ENCODE measurements at regions not wholly inside any gene's neighbourhood (a gene's known extent, or its start where the extent isn't known, plus 50 kb on each side); places are given as distances from the start of the nearest gene placed in this dataset.

DNA sequence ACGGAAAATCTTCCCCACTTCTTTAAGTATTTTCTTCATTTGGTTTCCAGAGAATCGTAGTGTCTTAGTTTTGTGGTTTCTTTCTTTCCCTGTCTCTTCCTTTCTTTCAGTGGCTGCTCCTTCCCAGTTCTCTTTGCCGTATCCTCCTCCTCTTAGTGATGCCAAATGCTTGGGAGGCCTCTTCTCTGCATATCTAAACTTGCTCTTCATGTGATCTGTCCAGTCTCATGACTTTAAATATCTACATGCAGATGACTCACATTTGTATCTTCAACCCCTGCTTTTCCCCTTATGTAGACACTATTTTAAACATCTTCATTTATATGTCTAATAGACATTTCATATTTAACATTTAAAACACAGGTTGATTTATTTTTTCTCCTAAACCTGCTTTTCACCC is 149.2 kb downstream of the PTCSC3 start:
- Histone ChIP-seq H3K27ac (ENCODE audit: low read depth, low read length) (no peak overlapping the region), H3K9me3 (ENCODE audit: control insufficient read depth, insufficient read depth, low read length) (no peaks in the 10 kb centered on the region), H3K4me3 (ENCODE audit: low read depth, low read length) (no peak overlapping the region), H3K27me3 (ENCODE audit: control insufficient read depth, insufficient read depth, low read length) (no peaks in the 10 kb centered on the region)
- ChIA-PET CTCF (no interaction called here), POLR2A (no interaction called here)
- no peak for DNase-seq (ENCODE audit: low read depth, low spot score)
- TF ChIP-seq, protein P1, sequence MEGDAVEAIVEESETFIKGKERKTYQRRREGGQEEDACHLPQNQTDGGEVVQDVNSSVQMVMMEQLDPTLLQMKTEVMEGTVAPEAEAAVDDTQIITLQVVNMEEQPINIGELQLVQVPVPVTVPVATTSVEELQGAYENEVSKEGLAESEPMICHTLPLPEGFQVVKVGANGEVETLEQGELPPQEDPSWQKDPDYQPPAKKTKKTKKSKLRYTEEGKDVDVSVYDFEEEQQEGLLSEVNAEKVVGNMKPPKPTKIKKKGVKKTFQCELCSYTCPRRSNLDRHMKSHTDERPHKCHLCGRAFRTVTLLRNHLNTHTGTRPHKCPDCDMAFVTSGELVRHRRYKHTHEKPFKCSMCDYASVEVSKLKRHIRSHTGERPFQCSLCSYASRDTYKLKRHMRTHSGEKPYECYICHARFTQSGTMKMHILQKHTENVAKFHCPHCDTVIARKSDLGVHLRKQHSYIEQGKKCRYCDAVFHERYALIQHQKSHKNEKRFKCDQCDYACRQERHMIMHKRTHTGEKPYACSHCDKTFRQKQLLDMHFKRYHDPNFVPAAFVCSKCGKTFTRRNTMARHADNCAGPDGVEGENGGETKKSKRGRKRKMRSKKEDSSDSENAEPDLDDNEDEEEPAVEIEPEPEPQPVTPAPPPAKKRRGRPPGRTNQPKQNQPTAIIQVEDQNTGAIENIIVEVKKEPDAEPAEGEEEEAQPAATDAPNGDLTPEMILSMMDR (IDR thresholded peaks at IDR 0.05; ENCODE audit: low read depth, low read length), result no peak

DNA sequence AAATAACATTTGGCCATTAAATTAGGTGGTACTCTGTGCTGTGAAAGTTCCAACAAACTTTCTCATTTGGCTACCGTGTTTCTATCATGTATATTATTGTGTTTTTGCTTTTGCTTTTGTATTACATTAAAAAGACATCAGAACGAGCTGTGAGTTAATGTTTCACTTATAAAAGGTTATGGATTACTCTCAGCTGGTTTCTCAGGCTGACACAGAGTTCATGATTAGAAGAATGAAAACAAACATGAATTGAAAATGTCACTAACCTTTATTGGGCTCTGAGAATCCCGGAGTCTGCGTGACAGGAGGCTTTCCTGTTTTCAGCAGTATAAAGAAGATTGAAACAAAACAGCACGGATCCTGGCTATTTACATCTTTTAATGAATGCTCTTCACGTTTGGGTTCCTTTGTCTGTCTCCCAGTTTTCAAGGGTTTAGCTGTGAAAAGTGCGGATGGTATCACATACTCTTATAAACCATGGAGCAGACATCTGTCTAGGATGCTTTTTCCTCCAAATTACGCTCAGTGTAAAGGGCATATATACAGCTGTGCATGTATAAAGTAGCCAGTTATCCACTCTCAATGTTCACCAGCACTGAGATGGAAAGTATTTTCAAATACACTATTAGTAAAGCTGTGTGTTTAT is 153.6 kb downstream of the PTCSC3 start:
- H3K4me3 ChIP-seq (ENCODE audit: low read depth, low read length), result no peak overlapping the region
- TF ChIP-seq, protein P1 (IDR thresholded peaks at IDR 0.05; ENCODE audit: low read depth, low read length), result no peak
- ChIA-PET POLR2A (no interaction called here), CTCF (interaction anchor here (0.6 kb wide), 1 partner anchor 531 kb away, joined by 6 read pairs; no protein-coding TSS in a partner anchor)
- H3K27me3 ChIP-seq (ENCODE audit: control insufficient read depth, insufficient read depth, low read length), result peaks cover 2% of the 10 kb centered on the region
- no peak overlapping the region for H3K27ac ChIP-seq (ENCODE audit: low read depth, low read length)
- DNase-seq (ENCODE audit: low read depth, low spot score), result no peak
- H3K9me3 ChIP-seq (ENCODE audit: control insufficient read depth, insufficient read depth, low read length), result no peaks in the 10 kb centered on the region

DNA sequence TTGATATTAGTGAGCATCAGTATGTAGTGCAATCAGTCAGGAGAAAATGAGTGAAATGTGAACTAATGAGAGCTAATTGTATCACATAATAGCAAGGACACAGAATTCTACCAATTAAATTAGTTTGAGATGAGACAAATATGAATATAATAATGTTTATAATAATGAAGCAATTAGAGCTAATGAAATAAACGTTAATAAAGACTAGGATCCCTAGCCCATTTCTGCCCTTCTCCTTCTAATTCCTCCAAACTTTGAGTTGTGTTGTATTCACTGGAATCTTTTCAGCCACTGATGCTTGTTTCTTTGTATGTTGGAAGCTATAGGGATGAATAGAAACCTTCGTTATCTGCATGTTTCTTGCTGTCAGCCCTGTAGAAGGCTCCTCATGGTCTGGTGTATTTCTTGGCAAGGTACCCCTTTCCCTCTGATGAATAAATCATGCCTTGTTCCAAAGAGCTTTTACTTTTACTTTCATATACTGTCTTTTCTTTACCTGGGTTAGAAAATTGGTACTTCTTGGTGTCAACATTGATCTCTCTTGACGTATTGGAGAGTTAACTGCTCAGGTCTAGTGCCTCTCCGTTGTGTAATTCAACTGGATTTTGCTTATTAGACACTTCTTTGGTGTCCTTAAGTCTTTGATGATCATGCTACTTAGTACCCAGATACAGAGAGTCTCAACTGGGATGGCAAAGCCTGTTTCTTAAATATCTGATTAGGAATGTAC is 154.8 kb downstream of the PTCSC3 start:
- Histone ChIP-seq H3K27ac (ENCODE audit: low read depth, low read length) (no peak overlapping the region), H3K4me3 (ENCODE audit: low read depth, low read length) (no peak overlapping the region), H3K27me3 (ENCODE audit: control insufficient read depth, insufficient read depth, low read length) (peaks cover 2% of the 10 kb centered on the region), H3K9me3 (ENCODE audit: control insufficient read depth, insufficient read depth, low read length) (no peaks in the 10 kb centered on the region)
- DNase-seq (ENCODE audit: low read depth, low spot score), result no peak
- TF ChIP-seq, protein P1 (IDR thresholded peaks at IDR 0.05; ENCODE audit: low read depth, low read length), result no peak
- POLR2A ChIA-PET, result no interaction called here
- CTCF ChIA-PET, result no interaction called here

DNA sequence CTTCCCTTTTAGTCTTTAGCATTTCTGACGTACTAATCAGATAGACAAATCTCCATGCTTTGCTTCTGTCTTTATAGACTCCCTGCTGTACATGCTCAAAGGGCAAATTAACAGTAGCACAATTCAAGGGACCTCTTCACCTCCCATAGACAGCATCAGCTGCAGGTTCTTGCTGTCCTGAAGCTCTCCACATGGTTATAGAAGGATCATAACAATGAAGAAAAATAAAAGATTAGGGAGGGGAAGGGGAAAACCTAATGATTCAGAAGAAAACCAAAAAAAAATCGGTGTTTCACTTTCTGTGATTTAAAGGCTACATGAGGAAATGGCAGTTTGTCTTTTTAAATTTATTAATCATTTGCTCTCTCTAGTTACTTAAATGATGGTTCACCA is 155.5 kb downstream of the PTCSC3 start:
- TF ChIP-seq, protein P1 (IDR thresholded peaks at IDR 0.05; ENCODE audit: low read depth, low read length), result no peak
- no peak overlapping the region for H3K27ac ChIP-seq (ENCODE audit: low read depth, low read length)
- H3K4me3 ChIP-seq (ENCODE audit: low read depth, low read length), result no peak overlapping the region
- H3K9me3 ChIP-seq (ENCODE audit: control insufficient read depth, insufficient read depth, low read length), result no peaks in the 10 kb centered on the region
- ChIA-PET POLR2A (no interaction called here), CTCF (no interaction called here)
- no peak for DNase-seq (ENCODE audit: low read depth, low spot score)
- peaks cover 5% of the 10 kb centered on the region for H3K27me3 ChIP-seq (ENCODE audit: control insufficient read depth, insufficient read depth, low read length)

Data from AG04450 (cell line).